ENCODE measurements at regions not wholly inside any gene's neighbourhood (a gene's known extent, or its start where the extent isn't known, plus 50 kb on each side); places are given as distances from the start of the nearest gene placed in this dataset.

GRCh38 chr6:105492706-105493673, 90.1 kb upstream of the PREP start:
- ATAC-seq = no peak

GRCh38 chr6:105489216-105489530, 86.3 kb upstream of the PREP start:
- Mint-ChIP-seq H3K27ac (no peak overlapping the region), H3K9me3 (no peaks in the 10 kb centered on the region), H3K27me3 (peaks cover 0 to 9% (median 4%) of the 10 kb centered on the region in 5 donors), H3K4me1 (peaks cover 2 to 10% (median 5%) of the 10 kb centered on the region in 4 donors), H3K36me3 (no peaks in the 10 kb centered on the region), H3K4me3 (no peak overlapping the region)
- DNase-seq (no peak), ATAC-seq (no peak)
- POLR2A ChIA-PET = no interaction called here

More at GRCh38 chr6:105492706-105493673, 90.1 kb upstream of the PREP start:
- peaks cover 0 to 2% (median 1%) of the 10 kb centered on the region in 5 donors for H3K27me3 Mint-ChIP-seq
- H3K9me3 Mint-ChIP-seq = no peaks in the 10 kb centered on the region
- no peak overlapping the region for H3K27ac Mint-ChIP-seq
- no peak for DNase-seq
- POLR2A ChIA-PET = no interaction called here
- H3K4me1 Mint-ChIP-seq = peaks cover 0 to 4% (median 0%) of the 10 kb centered on the region in 4 donors
- H3K36me3 Mint-ChIP-seq = no peaks in the 10 kb centered on the region
- H3K4me3 Mint-ChIP-seq = no peak overlapping the region

GRCh38 chr6:105488516-105489215, 85.8 kb upstream of the PREP start:
- Mint-ChIP-seq H3K4me3 (no peak overlapping the region), H3K36me3 (no peaks in the 10 kb centered on the region), H3K4me1 (peaks cover 2 to 10% (median 5%) of the 10 kb centered on the region in 4 donors), H3K27me3 (peaks cover 0 to 13% (median 4%) of the 10 kb centered on the region in 5 donors), H3K27ac (no peak overlapping the region), H3K9me3 (no peaks in the 10 kb centered on the region)
- DNase-seq (no peak), ATAC-seq (no peak)
- POLR2A ChIA-PET = no interaction called here

- no peak for ATAC-seq
- H3K4me3 Mint-ChIP-seq = no peak overlapping the region
- no peaks in the 10 kb centered on the region for H3K36me3 Mint-ChIP-seq
- peak overlapping the region in 1 of 10 donors; percentile 17 for H3K27ac Mint-ChIP-seq
- peaks cover 2 to 19% (median 5%) of the 10 kb centered on the region in 4 donors for H3K4me1 Mint-ChIP-seq
- H3K27me3 Mint-ChIP-seq = peaks cover 0 to 14% (median 5%) of the 10 kb centered on the region in 5 donors
- no peaks in the 10 kb centered on the region for H3K9me3 Mint-ChIP-seq
- DNase-seq = no peak
- POLR2A ChIA-PET = interaction anchor here (0.6 kb wide), 1 partner anchor 1563 kb away, joined by 4 read pairs; no protein-coding TSS in a partner anchor
Observed at GRCh38 chr6:105487040-105487790, 84.3 kb upstream of the PREP start.

- Mint-ChIP-seq H3K36me3 (no peaks in the 10 kb centered on the region), H3K9me3 (no peaks in the 10 kb centered on the region), H3K27ac (peak overlapping the region in 1 of 10 donors; percentile 34), H3K27me3 (peaks cover 2 to 22% (median 5%) of the 10 kb centered on the region in 5 donors), H3K4me3 (peak overlapping the region in 1 of 10 donors; percentile 33), H3K4me1 (peaks cover 2 to 24% (median 5%) of the 10 kb centered on the region in 4 donors)
- no peak for DNase-seq
- POLR2A ChIA-PET = no interaction called here
- ATAC-seq = no peak
Observed at GRCh38 chr6:105485456-105485855, 82.6 kb upstream of the PREP start.

- peak overlapping the region in 3 of 10 donors; percentile 3 to 74 (median 31) for H3K27ac Mint-ChIP-seq
- POLR2A ChIA-PET = no interaction called here
- peaks cover 2 to 22% (median 5%) of the 10 kb centered on the region in 5 donors for H3K27me3 Mint-ChIP-seq
- H3K9me3 Mint-ChIP-seq = no peaks in the 10 kb centered on the region
- H3K4me3 Mint-ChIP-seq = peak overlapping the region in 2 of 10 donors; percentile 20 to 62
- no peaks in the 10 kb centered on the region for H3K36me3 Mint-ChIP-seq
- ATAC-seq (no peak), DNase-seq (peak in 3 of 10 donors; percentile 31 to 49 (median 34))
- peaks cover 2 to 22% (median 5%) of the 10 kb centered on the region in 4 donors for H3K4me1 Mint-ChIP-seq
Observed at GRCh38 chr6:105484238-105485161, 81.6 kb upstream of the PREP start.

GRCh38 chr6:105483492-105483891, 80.6 kb upstream of the PREP start:
- Mint-ChIP-seq H3K36me3 (no peaks in the 10 kb centered on the region), H3K27me3 (peaks cover 4 to 22% (median 7%) of the 10 kb centered on the region in 5 donors), H3K4me1 (peaks cover 2 to 19% (median 5%) of the 10 kb centered on the region in 4 donors), H3K4me3 (no peak overlapping the region), H3K27ac (peak overlapping the region in 2 of 10 donors; percentile 5 to 63), H3K9me3 (no peaks in the 10 kb centered on the region)
- ATAC-seq (no peak), DNase-seq (no peak)
- POLR2A ChIA-PET = no interaction called here

GRCh38 chr6:105482921-105483320, 80.0 kb upstream of the PREP start:
- ATAC-seq (no peak), DNase-seq (no peak)
- Mint-ChIP-seq H3K36me3 (no peaks in the 10 kb centered on the region), H3K27ac (peak overlapping the region in 2 of 10 donors; percentile 5 to 80), H3K4me1 (peaks cover 2 to 19% (median 5%) of the 10 kb centered on the region in 4 donors), H3K27me3 (peaks cover 5 to 22% (median 8%) of the 10 kb centered on the region in 5 donors), H3K4me3 (peak overlapping the region in 1 of 10 donors; percentile 60), H3K9me3 (no peaks in the 10 kb centered on the region)
- POLR2A ChIA-PET = no interaction called here

- Mint-ChIP-seq H3K4me3 (peak overlapping the region in 2 of 10 donors; percentile 48 to 64), H3K4me1 (peaks cover 2 to 19% (median 5%) of the 10 kb centered on the region in 4 donors), H3K36me3 (no peaks in the 10 kb centered on the region), H3K27me3 (peaks cover 5 to 22% (median 9%) of the 10 kb centered on the region in 5 donors), H3K27ac (peak overlapping the region in 2 of 10 donors; percentile 5 to 85), H3K9me3 (peaks cover 0 to 1% (median 0%) of the 10 kb centered on the region in 9 donors)
- DNase-seq (no peak), ATAC-seq (no peak)
- POLR2A ChIA-PET = no interaction called here
Observed at GRCh38 chr6:105482227-105482844, 79.5 kb upstream of the PREP start.

- H3K9me3 Mint-ChIP-seq = peaks cover 0 to 12% (median 5%) of the 10 kb centered on the region in 9 donors
Observed at GRCh38 chr6:105476978-105477377, 74.1 kb upstream of the PREP start.

GRCh38 chr6:105474234-105474633, 71.4 kb upstream of the PREP start:
- Mint-ChIP-seq H3K9me3 (peaks cover 0 to 12% (median 5%) of the 10 kb centered on the region in 9 donors), H3K4me3 (no peak overlapping the region), H3K27ac (no peak overlapping the region), H3K36me3 (peaks cover 0 to 10% (median 5%) of the 10 kb centered on the region in 3 donors), H3K27me3 (peaks cover 0 to 10% (median 4%) of the 10 kb centered on the region in 5 donors), H3K4me1 (no peaks in the 10 kb centered on the region)
- DNase-seq = no peak
- ATAC-seq = no peak
- POLR2A ChIA-PET = no interaction called here

More at GRCh38 chr6:105476978-105477377, 74.1 kb upstream of the PREP start:
- peaks cover 3 to 10% (median 6%) of the 10 kb centered on the region in 5 donors for H3K27me3 Mint-ChIP-seq
- peaks cover 0 to 3% (median 0%) of the 10 kb centered on the region in 4 donors for H3K4me1 Mint-ChIP-seq
- no peak overlapping the region for H3K27ac Mint-ChIP-seq
- ATAC-seq = no peak
- H3K36me3 Mint-ChIP-seq = peaks cover 0 to 10% (median 5%) of the 10 kb centered on the region in 3 donors
- POLR2A ChIA-PET = no interaction called here
- DNase-seq = no peak
- no peak overlapping the region for H3K4me3 Mint-ChIP-seq
